K562 (cell line): ENCODE measurements at regions not wholly inside any gene's neighbourhood (a gene's known extent, or its start where the extent isn't known, plus 50 kb on each side); places are given as distances from the start of the nearest gene placed in this dataset.

Experiments
- TARDBP ChIP-seq: fragments of 450-650 bp; IDR thresholded peaks from 2 replicates; pipeline ENCODE4 v1.6.1; 2016
- ZFP1 ChIP-seq: fragments of 450-650 bp; formaldehyde crosslinking; IDR thresholded peaks from 2 replicates; pipeline ENCODE4 v1.4.0; 2020; ENCODE audit warnings: mild to moderate bottlenecking, mixed read lengths
- TF ChIP-seq, protein P1 (sequence below): fragments of 200-800 bp; sonication (Bioruptor generic); IDR thresholded peaks from 2 replicates; pipeline ENCODE4 v1.6.1; 2017; ENCODE audit warnings: missing genetic modification characterization, missing compliant biosample characterization

DNA sequence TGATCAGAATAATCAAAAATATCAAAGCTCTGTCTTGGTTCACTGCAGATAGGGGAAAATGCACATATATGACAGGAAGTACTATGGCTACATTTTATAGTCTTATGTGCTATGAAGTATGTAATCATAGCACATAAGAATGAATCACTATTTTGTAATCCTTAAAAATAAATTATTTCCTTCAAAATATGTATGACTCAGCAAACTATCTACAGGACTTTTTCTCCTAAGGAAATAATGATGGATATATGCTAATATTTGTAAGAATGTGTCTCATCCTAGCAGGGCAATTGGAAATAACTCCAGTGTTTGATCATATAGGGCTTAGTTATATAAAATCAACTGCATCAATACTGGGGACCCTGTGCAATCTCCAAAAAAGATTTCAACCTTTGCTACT is 85.1 kb downstream of the SLC24A2 start:
- TF ChIP-seq ZFP1 (no peak), TARDBP (no peak)
- TF ChIP-seq, protein P1, sequence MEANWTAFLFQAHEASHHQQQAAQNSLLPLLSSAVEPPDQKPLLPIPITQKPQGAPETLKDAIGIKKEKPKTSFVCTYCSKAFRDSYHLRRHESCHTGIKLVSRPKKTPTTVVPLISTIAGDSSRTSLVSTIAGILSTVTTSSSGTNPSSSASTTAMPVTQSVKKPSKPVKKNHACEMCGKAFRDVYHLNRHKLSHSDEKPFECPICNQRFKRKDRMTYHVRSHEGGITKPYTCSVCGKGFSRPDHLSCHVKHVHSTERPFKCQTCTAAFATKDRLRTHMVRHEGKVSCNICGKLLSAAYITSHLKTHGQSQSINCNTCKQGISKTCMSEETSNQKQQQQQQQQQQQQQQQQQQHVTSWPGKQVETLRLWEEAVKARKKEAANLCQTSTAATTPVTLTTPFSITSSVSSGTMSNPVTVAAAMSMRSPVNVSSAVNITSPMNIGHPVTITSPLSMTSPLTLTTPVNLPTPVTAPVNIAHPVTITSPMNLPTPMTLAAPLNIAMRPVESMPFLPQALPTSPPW (CRISPR knock-in tag): no peak
